Activated CD4-positive, alpha-beta T cell treated with anti-CD3 and anti-CD28 coated beads, Interleukin-2, amount 50 U/mL, for 24 hours (primary cell): ENCODE measurements at regions not wholly inside any gene's neighbourhood (a gene's known extent, or its start where the extent isn't known, plus 50 kb on each side); places are given as distances from the start of the nearest gene placed in this dataset.

Source experiments
- DNase-seq, 2 donors: peaks; one replicate each; pipeline ENCODE4 v3.0.0-alpha.2; 2020; ENCODE audit warnings: low read depth in 1 of 2, low spot score in 1 of 2

DNA sequence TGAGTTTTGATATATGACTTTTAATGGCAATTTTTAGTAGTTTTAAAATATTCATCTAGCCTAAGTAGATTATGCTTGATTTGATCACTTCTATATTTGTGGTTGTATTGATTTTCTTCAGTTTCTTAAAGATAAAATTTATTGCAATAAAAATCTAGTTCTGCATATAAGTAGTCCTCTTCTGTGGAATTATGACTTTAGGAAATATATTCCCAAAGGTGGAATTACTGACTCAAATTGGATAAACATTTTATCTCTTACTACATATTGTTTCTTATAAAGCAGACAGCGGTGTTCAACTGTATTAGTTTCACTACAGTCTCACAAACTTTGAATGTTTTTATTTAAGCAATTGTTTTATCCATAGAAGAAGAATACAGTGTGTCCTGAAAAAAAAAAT lies 883.0 kb upstream of the SEMA6A start:
- no peak for DNase-seq

GRCh38 chr5:117456866-117457470 lies 882.3 kb upstream of the SEMA6A start:
- DNase-seq, result no peak

GRCh38 chr5:117455236-117456233 lies 880.9 kb upstream of the SEMA6A start:
- no peak for DNase-seq

DNA sequence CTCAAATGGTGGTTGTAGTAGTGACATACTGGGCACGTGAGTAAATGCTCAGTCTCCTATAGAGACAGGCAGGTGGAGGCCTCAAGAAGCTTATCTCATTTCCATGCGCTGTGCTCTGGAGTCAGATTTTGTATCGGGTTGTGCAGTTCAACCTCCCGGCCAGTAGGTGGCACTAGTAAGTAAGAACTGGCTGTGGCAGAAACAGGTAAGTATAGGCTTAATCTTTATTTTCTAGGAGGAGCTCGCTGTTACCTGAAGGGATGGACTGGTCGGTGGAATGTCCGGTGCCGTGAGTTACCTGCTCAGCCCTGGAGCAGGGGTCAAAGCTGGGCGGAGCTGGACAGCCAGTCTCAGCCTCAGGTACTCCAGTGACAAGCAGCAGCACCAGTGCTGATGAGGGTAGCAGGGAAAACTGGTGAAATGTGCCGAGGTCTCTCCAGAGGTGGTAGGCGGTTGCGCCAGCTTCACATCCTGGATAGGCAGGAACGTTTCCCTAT lies 880.1 kb upstream of the SEMA6A start:
- peak; percentile 11 to 33 for DNase-seq

DNA sequence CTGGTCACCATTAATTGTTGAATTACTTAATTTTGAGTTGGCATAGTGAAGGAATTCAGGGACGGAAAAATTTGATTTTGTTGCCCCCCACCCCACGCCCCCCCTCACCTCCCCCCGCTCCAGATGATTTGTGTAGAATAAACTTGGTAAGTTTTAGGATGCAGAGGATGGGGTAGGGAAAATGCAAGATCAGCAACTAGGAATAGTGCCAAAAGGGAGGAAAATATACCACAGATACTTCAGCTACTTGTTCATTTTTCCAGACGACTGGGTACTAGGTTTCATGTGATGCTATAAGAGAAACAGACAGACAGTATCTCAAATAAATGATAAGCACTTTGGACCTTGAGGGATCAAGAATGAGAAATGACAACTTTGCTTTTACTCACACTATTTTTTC lies 862.2 kb upstream of the SEMA6A start:
- DNase-seq, result no peak

DNA sequence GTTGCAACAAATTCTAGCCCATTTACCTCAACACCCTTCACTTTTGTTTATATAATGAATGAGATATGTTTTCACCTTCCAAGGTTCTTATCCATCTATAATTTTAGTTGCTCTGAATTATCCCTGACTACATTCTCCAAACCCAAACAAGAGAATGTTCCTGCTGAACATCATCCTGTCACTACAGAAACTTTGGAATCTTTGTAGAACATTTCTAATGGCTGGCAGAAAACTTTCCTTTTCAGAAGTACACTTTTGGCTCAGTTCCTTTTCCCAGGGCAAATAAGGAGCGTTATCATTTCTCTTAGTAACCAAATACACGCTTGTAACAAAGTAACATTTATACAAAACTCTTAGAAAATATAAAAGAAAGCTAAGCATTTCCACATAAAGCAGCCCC lies 860.6 kb upstream of the SEMA6A start:
- DNase-seq, result no peak

- DNase-seq, result no peak
Observed at GRCh38 chr5:117434254-117434653, 859.6 kb upstream of the SEMA6A start.

DNA sequence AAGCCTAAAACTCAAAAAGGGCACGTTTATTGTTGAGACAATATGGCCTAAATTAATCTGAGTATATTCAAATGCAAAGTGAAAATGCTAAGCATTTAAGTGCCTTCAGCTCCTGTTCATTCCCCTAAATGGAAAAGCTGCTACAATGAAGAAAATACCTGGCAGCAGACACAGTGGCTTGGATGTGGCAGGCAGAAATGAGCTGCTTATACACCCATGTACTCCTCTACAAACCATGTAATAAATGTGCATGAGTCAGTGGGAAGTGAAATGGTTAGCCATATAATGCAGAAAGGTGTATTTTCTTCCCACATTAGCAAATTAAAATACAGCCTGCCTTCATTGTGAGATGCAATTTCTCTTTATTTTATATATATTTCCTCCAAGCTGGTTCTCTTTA lies 859.2 kb upstream of the SEMA6A start:
- no peak for DNase-seq

GRCh38 chr5:117431091-117431490 lies 856.5 kb upstream of the SEMA6A start:
- no peak for DNase-seq

DNA sequence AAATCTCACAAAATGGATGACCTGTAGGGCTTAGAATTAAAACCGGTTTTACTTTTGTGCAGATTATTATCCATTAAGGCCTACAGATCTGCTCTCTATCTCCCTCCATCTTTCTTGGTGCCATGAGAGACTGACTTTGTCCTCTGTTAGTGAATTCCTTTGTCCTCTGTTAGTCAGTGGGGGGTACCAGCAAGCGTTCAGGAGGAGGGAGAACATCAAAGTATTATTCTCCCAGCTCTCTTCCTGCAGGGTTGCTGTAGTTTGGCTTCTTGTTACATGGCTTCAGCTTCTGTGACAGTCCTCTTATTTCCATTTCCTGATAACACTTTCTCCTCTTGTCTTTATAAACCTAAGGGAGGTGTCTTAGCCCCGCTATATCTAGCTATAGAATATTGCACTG lies 850.5 kb upstream of the SEMA6A start:
- DNase-seq, result no peak

DNA sequence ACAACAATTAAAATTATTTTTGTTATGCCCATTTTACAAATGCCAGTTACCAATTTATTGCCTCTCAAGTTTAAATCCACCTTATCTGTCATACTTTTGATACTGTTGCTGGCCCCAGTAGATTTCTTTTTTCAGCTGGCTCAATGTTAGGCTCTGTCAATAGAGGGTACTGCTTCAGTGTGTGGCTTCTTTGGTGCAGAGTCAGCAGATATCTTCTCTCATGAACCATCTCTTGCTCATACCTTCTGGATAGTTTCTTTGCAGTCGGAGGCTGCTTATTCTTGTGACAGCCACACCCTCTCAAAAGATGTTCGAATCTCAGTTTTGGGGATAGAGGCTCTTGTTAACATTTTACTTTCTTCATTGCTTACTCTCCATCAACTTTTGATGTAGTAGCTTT lies 849.9 kb upstream of the SEMA6A start:
- no peak for DNase-seq

- no peak for DNase-seq
Observed at GRCh38 chr5:117417501-117417900, 842.9 kb upstream of the SEMA6A start.

DNA sequence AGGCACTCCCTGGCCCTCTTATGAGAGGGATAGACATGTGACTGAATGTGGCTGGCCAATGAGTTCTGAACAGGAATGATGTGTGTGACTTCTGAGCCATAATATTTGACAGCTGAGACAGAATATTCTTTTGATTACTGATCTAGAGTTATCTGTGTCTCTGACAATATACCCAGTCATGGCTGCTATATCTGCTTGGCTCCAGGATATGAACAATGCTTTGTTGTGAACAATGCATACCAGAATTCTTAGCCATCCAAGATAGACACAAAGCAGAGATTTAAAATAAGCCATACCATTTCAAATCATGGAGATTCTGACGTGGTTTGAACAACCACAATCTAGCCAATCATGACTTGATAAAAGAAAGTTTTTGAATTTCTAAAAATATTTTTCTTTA lies 840.3 kb upstream of the SEMA6A start:
- no peak for DNase-seq

- no peak for DNase-seq
Observed at GRCh38 chr5:117411701-117412100, 837.1 kb upstream of the SEMA6A start.

DNA sequence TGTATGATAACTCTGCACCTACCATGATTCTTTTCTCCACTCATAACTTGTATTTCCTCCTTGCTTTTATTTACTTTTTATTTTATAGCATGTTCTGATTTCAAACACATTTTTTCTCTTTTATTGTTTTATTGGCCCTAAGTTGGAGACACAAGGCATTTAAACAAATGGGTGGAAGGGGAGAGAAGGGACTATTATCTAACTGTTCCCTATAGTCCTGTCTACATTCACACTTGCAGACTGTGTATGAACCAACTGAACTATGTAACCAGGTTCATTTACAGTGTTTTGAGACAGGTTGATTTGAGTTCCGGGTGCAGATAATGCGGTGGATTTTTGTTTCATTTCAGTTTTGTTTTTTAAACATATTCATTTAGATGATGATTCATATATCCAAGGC lies 830.6 kb upstream of the SEMA6A start:
- DNase-seq, result no peak

- DNase-seq, result no peak
Observed at GRCh38 chr5:117394506-117395157, 820.0 kb upstream of the SEMA6A start.

GRCh38 chr5:117393125-117393524 lies 818.5 kb upstream of the SEMA6A start:
- DNase-seq, result no peak

DNA sequence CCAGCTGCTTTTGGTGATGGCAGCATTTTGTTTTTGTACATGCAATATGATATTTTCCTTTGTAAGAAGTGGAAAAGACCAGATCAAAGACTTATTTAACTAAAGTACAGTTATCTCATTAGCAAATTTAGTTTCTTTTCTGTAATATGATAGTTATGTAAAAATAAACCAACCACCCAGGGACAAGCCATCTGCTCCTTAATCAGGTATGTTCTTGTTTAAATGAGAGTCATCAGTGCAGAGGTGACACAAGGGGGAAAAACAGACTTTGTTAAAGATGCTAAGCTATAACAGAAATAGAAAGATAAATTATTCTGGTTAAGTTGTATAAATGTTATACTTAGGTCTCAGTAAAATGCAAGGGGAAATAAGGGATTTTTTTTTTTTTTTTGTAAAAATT lies 805.7 kb upstream of the SEMA6A start:
- no peak for DNase-seq

- DNase-seq, result no peak
Observed at GRCh38 chr5:117379521-117379920, 804.9 kb upstream of the SEMA6A start.

DNA sequence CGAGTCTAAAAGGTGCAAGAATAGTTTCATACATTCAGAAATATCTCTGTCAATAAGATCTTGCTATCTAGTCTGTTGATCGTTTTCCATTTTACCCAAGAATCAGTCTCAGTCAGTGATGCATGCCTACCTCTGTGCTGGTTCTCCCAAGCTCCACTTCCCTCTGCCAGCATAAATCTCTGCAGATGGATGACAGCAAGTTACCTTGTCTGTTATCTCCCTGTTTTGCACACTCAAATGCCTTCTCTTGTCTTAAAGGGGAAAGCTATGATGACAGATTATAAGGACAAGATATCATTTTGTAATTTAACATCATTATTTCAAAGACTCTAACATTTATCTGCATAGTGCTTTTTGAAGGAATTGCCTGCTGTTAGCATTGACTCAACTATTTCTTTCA lies 802.1 kb upstream of the SEMA6A start:
- no peak for DNase-seq

- DNase-seq, result no peak
Observed at GRCh38 chr5:117359895-117360294, 785.3 kb upstream of the SEMA6A start.

DNA sequence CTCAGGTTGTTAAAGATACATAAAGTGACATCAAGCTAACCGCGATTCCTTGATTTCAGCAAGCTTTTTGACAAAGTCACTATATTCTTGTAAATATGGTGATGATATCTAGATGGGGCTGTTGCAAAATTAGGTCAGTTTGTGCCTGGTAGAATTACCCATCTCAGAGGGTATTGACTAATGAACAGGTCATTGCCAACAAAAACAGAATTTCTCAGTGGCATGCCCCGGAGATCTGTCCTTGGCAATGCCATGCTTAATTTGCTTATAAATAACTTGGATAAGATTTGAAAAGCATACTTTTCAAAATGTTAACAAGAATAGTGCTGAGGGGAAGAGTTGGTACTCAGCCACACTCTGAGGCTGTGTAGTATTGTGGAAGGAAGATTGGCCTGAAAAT lies 783.3 kb upstream of the SEMA6A start:
- no peak for DNase-seq
